GM23248 (cell line): ENCODE measurements at regions not wholly inside any gene's neighbourhood (a gene's known extent, or its start where the extent isn't known, plus 50 kb on each side); places are given as distances from the start of the nearest gene placed in this dataset.

ENCODE experiments used
- EZH2 ChIP-seq: fragments of 200-600 bp; sonication (generic); IDR thresholded peaks from 2 replicates; pipeline ENCODE4 v1.6.1; 2018; ENCODE audit warnings: antibody characterized with exemption, mild to moderate bottlenecking; ENCODE audit not compliant: insufficient read depth, poor library complexity, severe bottlenecking
- EZH2phosphoT487 ChIP-seq: fragments of 200-600 bp; sonication (generic); IDR thresholded peaks from 2 replicates; pipeline ENCODE4 v1.6.1; 2018; ENCODE audit warnings: antibody characterized with exemption, moderate library complexity, mild to moderate bottlenecking, low read depth; ENCODE audit not compliant: insufficient read depth

GRCh38 chr15:46938169-46938568 is 779.1 kb upstream of the SEMA6D start:
- no peak for TF ChIP-seq EZH2
- TF ChIP-seq EZH2phosphoT487 = no peak
